A549 (cell line): ENCODE measurements at regions not wholly inside any gene's neighbourhood (a gene's known extent, or its start where the extent isn't known, plus 50 kb on each side); places are given as distances from the start of the nearest gene placed in this dataset.

ENCODE experiments used
- ATAC-seq, 2 experiments: fragments of 200-7000 bp in 1 of 2; fragments of >200 bp in 1 of 2; cut with Nextera tagmentation in 1 of 2; cut with Tn5 transposase in 1 of 2; 3 replicates each; pipeline versions ENCODE4 v1.8.0 to v1.9.1; 2018 to 2020; ENCODE audit warnings: mild to moderate bottlenecking in 1 of 2, moderate library complexity in 1 of 2
- CTCF ChIA-PET: fragments of 300-600 bp; sonication (Branson Sonifier 250); formaldehyde crosslinking; extraction: SDS; loops from one replicate; lab custom pipeline; 2021; ENCODE audit warnings: antibody characterized with exemption, inconsistent platforms; lab: Yijun Ruan, JAX
- POLR2A ChIA-PET: fragments of 350-600 bp; formaldehyde crosslinking; extraction: SDS; loops from one replicate; lab custom pipeline; 2021; ENCODE audit warnings: antibody characterized with exemption, inconsistent platforms; lab: Yijun Ruan, JAX
- DNase-seq, 2 experiments: peaks; one replicate each; pipeline versions ENCODE4 v3.0.0 to v3.0.0-alpha.2; 2011 to 2016; ENCODE audit warnings: low read depth in 1 of 2, low spot score in 1 of 2
- FAIRE-seq: peaks from 2 replicates; lab custom pipeline; 2011; peaks lifted over from hg19 to GRCh38; lab: Jason Lieb, UNC
- H3K27ac ChIP-seq, 2 experiments: fragments of >200 bp; sonication (Bioruptor Twin); formaldehyde crosslinking; 3 replicates each; pipeline ENCODE4 v1.5.1; 2016 to 2017
- H3K4me1 ChIP-seq: fragments of >200 bp; sonication (Bioruptor Twin); formaldehyde crosslinking; 3 replicates; pipeline ENCODE4 v1.6.1; 2016
- H3K4me2 ChIP-seq: fragments of >200 bp; sonication (Bioruptor Twin); formaldehyde crosslinking; 3 replicates; pipeline ENCODE4 v1.6.1; 2016
- H3K4me3 ChIP-seq: fragments of >200 bp; sonication (Bioruptor Twin); formaldehyde crosslinking; 3 replicates; pipeline ENCODE4 v1.5.1; 2016
- H3K9me3 ChIP-seq: fragments of >200 bp; sonication (Bioruptor Twin); formaldehyde crosslinking; 3 replicates; pipeline ENCODE4 v1.6.1; 2016
- ATOH8 ChIP-seq: fragments of 250-450 bp; sonication (Bioruptor Pico); IDR thresholded peaks from 2 replicates; pipeline ENCODE4 v1.5.0; 2020; ENCODE audit warnings: low read depth, mild to moderate bottlenecking, moderate library complexity
- CBX2 ChIP-seq: fragments of 200-600 bp; sonication (generic); IDR thresholded peaks from 2 replicates; pipeline ENCODE4 v1.6.1; 2016; ENCODE audit warnings: low read depth, mild to moderate bottlenecking, borderline replicate concordance
- CTCF ChIP-seq: fragments of >200 bp; sonication (Bioruptor Twin); formaldehyde crosslinking; IDR thresholded peaks from 3 replicates; pipeline ENCODE4 v1.5.1; 2016
- EHMT2 ChIP-seq: fragments of 200-600 bp; sonication (generic); IDR thresholded peaks from 2 replicates; pipeline ENCODE4 v1.6.1; 2016; ENCODE audit warnings: antibody characterized with exemption, low read depth, mild to moderate bottlenecking, moderate library complexity
- FOXS1 ChIP-seq: fragments of 250-450 bp; sonication (Bioruptor Pico); IDR thresholded peaks from 2 replicates; pipeline ENCODE4 v1.5.0; 2020; ENCODE audit warnings: mild to moderate bottlenecking, moderate library complexity
- HMGXB4 ChIP-seq: fragments of 250-450 bp; sonication (Bioruptor Pico); IDR thresholded peaks from 2 replicates; pipeline ENCODE4 v1.5.0; 2021; ENCODE audit warnings: mild to moderate bottlenecking, moderate library complexity, borderline replicate concordance
- KDM5A ChIP-seq: fragments of 200-600 bp; sonication (generic); IDR thresholded peaks from 2 replicates; pipeline ENCODE4 v1.6.1; 2016; ENCODE audit warnings: antibody characterized with exemption, mild to moderate bottlenecking
- MAFK ChIP-seq: fragments of 450-650 bp; IDR thresholded peaks from 2 replicates; pipeline ENCODE4 v1.6.1; 2014; ENCODE audit not compliant: partially characterized antibody
- MYC ChIP-seq: IDR thresholded peaks from 2 replicates; pipeline ENCODE4 v1.6.1; 2012; ENCODE audit warnings: mild to moderate bottlenecking, inconsistent platforms, low read length, improper control_type of control experiment, borderline replicate concordance
- NFE2L2 ChIP-seq: fragments of 150-350 bp; conservative IDR thresholded peaks from 2 replicates; pipeline ENCODE4 v1.6.1; 2014; ENCODE audit warnings: low read length
- NR3C1 ChIP-seq: fragments of >200 bp; sonication (Bioruptor Twin); formaldehyde crosslinking; IDR thresholded peaks from 3 replicates; pipeline ENCODE4 v1.6.1; 2017
- PHF8 ChIP-seq: fragments of 200-600 bp; sonication (generic); IDR thresholded peaks from 2 replicates; pipeline ENCODE4 v1.6.1; 2016; ENCODE audit warnings: low read depth, mild to moderate bottlenecking, antibody characterized with exemption, moderate library complexity, borderline replicate concordance
- RAD21 ChIP-seq, 2 experiments: fragments of >200 bp in 1 of 2; sonication (Bioruptor Twin) in 1 of 2; formaldehyde crosslinking in 1 of 2; IDR thresholded peaks in 1 of 2; conservative IDR thresholded peaks in 1 of 2; 2 replicates in 1 of 2; 3 replicates in 1 of 2; pipeline ENCODE4 v1.6.1; 2012 to 2018; ENCODE audit warnings: inconsistent platforms in 1 of 2
- RARB ChIP-seq: fragments of 250-450 bp; sonication (Bioruptor Pico); IDR thresholded peaks from 2 replicates; pipeline ENCODE4 v1.8.0; 2021; ENCODE audit warnings: mild to moderate bottlenecking, moderate library complexity
- RCOR1 ChIP-seq: fragments of 150-350 bp; IDR thresholded peaks from 2 replicates; pipeline ENCODE4 v1.6.1; 2014; ENCODE audit warnings: antibody characterized with exemption, low read length, low read depth
- RFX5 ChIP-seq: fragments of 450-650 bp; IDR thresholded peaks from 2 replicates; pipeline ENCODE4 v1.7.1; 2014; ENCODE audit warnings: antibody characterized with exemption, mild to moderate bottlenecking, moderate library complexity
- SMC3 ChIP-seq: fragments of >200 bp; sonication (Bioruptor Twin); formaldehyde crosslinking; IDR thresholded peaks from 3 replicates; pipeline ENCODE4 v1.6.1; 2018; ENCODE audit warnings: inconsistent platforms
- TP53 ChIP-seq: fragments of 250-450 bp; sonication (Bioruptor Pico); IDR thresholded peaks from 2 replicates; pipeline ENCODE4 v1.5.0; 2021; ENCODE audit warnings: mild to moderate bottlenecking, moderate library complexity
- ZNF302 ChIP-seq: fragments of 250-450 bp; sonication (Bioruptor Pico); IDR thresholded peaks from 2 replicates; pipeline ENCODE4 v1.9.0; 2021; ENCODE audit warnings: inconsistent platforms, mild to moderate bottlenecking, moderate library complexity
- WGBS: methylation state at CpG from one replicate; pipeline ENCODE4 v1.1.6; 2017; ENCODE audit errors: missing lambda C conversion rate; 5-methylcytosine and 5-hydroxymethylcytosine counted together
- TF ChIP-seq, protein P1 (sequence below): fragments of >200 bp; sonication (Bioruptor Twin); formaldehyde crosslinking; IDR thresholded peaks from 3 replicates; pipeline ENCODE4 v1.6.1; 2016

- 19% methylated on average over 2 of the region's 2 CpGs for WGBS
- H3K4me2 ChIP-seq: peak overlapping the region; percentile 34
- DNase-seq: peak; percentile 11 to 59
- 0 out of 3 replicates have a peak, but pooled peaks cover 4% of the 10 kb centered on the region for H3K4me1 ChIP-seq
- H3K4me3 ChIP-seq: no peak overlapping the region
- TF ChIP-seq HMGXB4 (no peak), SMC3 (peak; percentile 72), NFE2L2 (peak; percentile 35; the same call in 1 of the 2 replicates), EHMT2 (no peak), MAFK (peak; percentile 87), RAD21 (conservative IDR thresholded peaks at IDR 0.05 in 1 of 2, IDR thresholded peaks at IDR 0.05 in 1 of 2) (peak; percentile 79 to 82), CTCF (peak; percentile 57), ZNF302 (CRISPR knock-in tag) (no peak)
- ChIA-PET POLR2A (no interaction called here), CTCF (interaction anchor here (0.7 to 1.2 kb wide), 3 partner anchors 9 to 1166 kb away, joined by 3 to 8 read pairs (median 3); no protein-coding TSS in a partner anchor)
- peak; percentile 66; a peak in 3 of 6 replicates for ATAC-seq
- H3K27ac ChIP-seq: peak overlapping the region in 1 of 2 experiments; percentile 50; a peak in 2 of 6 replicates
- no peak for FAIRE-seq
- no peaks in the 10 kb centered on the region for H3K9me3 ChIP-seq
Measured at GRCh38 chr13:64471916-64472315, 2758.2 kb downstream of the PCDH9 start.

DNA sequence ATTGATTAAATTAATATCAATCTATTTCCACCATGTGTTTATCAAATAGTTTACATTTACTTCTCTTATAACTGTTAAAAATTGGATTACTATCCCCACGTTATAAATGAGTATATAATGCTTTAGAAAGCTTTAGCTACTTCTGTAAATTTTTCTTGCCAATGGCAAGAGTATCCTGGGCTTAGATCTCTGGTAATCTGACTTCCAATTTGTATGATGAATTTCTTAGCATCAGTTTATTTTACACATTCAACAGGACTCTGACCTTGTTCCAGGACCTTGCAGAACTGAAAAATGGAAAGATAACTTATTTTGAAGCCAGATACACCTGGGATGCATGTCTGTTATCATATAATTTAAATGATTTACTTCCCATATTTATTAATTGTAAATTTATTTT lies 2759.4 kb downstream of the PCDH9 start:
- ChIA-PET POLR2A (no interaction called here), CTCF (no interaction called here)
- DNase-seq (no peak), FAIRE-seq (no peak), ATAC-seq (no peak)
- Histone ChIP-seq H3K9me3 (no peaks in the 10 kb centered on the region), H3K4me2 (no peak overlapping the region), H3K4me3 (no peak overlapping the region), H3K27ac (no peak overlapping the region), H3K4me1 (0 out of 3 replicates have a peak, but pooled peaks cover 4% of the 10 kb centered on the region)
- WGBS: 81% methylated on average over 1 of the region's 1 CpG
- TF ChIP-seq PHF8: no peak
- no peak for TF ChIP-seq CBX2
- TF ChIP-seq RARB (CRISPR knock-in tag): no peak

DNA sequence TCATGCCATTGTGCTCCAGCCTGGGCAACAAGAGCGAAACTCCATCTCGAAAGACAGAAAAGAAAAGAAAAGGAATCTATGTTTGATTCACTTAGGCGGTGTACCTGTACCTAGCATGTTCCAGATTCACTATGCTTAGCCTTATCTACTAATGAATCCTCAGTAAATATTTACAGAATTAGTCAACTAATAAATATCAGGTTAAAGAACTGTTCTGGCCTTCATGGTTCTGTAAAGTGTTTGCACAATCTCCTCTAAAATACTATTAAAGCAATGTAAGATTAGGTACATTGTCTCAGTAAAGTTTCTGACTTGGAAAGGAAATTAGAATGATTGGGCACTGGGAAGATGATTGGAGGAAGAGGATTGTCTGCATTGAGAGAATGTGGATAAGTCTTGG lies 2770.4 kb downstream of the PCDH9 start:
- ChIA-PET CTCF (no interaction called here), POLR2A (no interaction called here)
- Histone ChIP-seq H3K27ac (no peak overlapping the region), H3K4me1 (no peaks in the 10 kb centered on the region)
- no peak for DNase-seq
- TF ChIP-seq MYC (no peak), NR3C1 (no peak), RARB (CRISPR knock-in tag) (no peak), FOXS1 (no peak), ATOH8 (CRISPR knock-in tag) (no peak), KDM5A (no peak), RFX5 (no peak), EHMT2 (no peak), PHF8 (no peak), TP53 (no peak), RCOR1 (no peak)
- TF ChIP-seq, protein P1, sequence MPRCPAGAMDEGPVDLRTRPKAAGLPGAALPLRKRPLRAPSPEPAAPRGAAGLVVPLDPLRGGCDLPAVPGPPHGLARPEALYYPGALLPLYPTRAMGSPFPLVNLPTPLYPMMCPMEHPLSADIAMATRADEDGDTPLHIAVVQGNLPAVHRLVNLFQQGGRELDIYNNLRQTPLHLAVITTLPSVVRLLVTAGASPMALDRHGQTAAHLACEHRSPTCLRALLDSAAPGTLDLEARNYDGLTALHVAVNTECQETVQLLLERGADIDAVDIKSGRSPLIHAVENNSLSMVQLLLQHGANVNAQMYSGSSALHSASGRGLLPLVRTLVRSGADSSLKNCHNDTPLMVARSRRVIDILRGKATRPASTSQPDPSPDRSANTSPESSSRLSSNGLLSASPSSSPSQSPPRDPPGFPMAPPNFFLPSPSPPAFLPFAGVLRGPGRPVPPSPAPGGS: no peak
- TF ChIP-seq, all 56 proteins: peak for 0
- 82% methylated on average over 3 of the region's 3 CpGs for WGBS
- H3K9me3 ChIP-seq: no peaks in the 10 kb centered on the region
- no peak overlapping the region for H3K4me3 ChIP-seq
- ATAC-seq (no peak), FAIRE-seq (no peak)
- no peak overlapping the region for H3K4me2 ChIP-seq
